ENCODE measurements at regions not wholly inside any gene's neighbourhood (a gene's known extent, or its start where the extent isn't known, plus 50 kb on each side); places are given as distances from the start of the nearest gene placed in this dataset.
"Not testable (repeated sequence)": the region's sequence is repeated elsewhere in the genome, so short reads cannot be mapped to it uniquely, and the experiment has no call there.

- TF ChIP-seq CTCF (IDR thresholded peaks at IDR 0.05); POLR2A (IDR thresholded peaks at IDR 0.05); EP300 (IDR thresholded peaks at IDR 0.05; ENCODE audit: low read depth): not testable (repeated sequence)
Observed at GRCh38 chr2:87095804-87096203, 74.2 kb upstream of the PLGLB1 start.
